ENCODE measurements at regions not wholly inside any gene's neighbourhood (a gene's known extent, or its start where the extent isn't known, plus 50 kb on each side); places are given as distances from the start of the nearest gene placed in this dataset.

- peaks cover 7% of the 10 kb centered on the region for H3K4me1 ChIP-seq (ENCODE audit: control insufficient read depth, insufficient read depth, low read length)
- WGBS (ENCODE audit: insufficient coverage), result no CpG with 5 or more reads among the region's 4 CpGs
- DNase-seq, result peak; percentile 46
- H3K27ac ChIP-seq (ENCODE audit: low read length), result no peak overlapping the region
- H3K9me3 ChIP-seq (replicated peaks; ENCODE audit: control insufficient read depth, low read depth, low read length), result no peaks in the 10 kb centered on the region
- no peak overlapping the region for H3K4me3 ChIP-seq (ENCODE audit: low read length)
- H3K36me3 ChIP-seq (ENCODE audit: control insufficient read depth, insufficient read depth, low read length), result no peaks in the 10 kb centered on the region
- no peaks in the 10 kb centered on the region for H3K27me3 ChIP-seq (ENCODE audit: control insufficient read depth, insufficient read depth, low read length)
Measured at GRCh38 chr2:217445723-217446122, 557.1 kb downstream of the TNS1 start.

- H3K4me1 ChIP-seq (ENCODE audit: control insufficient read depth, insufficient read depth, low read length), result peaks cover 7% of the 10 kb centered on the region
- H3K36me3 ChIP-seq (ENCODE audit: control insufficient read depth, insufficient read depth, low read length), result no peaks in the 10 kb centered on the region
- no peaks in the 10 kb centered on the region for H3K27me3 ChIP-seq (ENCODE audit: control insufficient read depth, insufficient read depth, low read length)
- no peak overlapping the region for H3K4me3 ChIP-seq (ENCODE audit: low read length)
- H3K9me3 ChIP-seq (replicated peaks; ENCODE audit: control insufficient read depth, low read depth, low read length), result no peaks in the 10 kb centered on the region
- H3K27ac ChIP-seq (ENCODE audit: low read length), result no peak overlapping the region
- no peak for DNase-seq
Measured at GRCh38 chr2:217444932-217445331, 557.9 kb downstream of the TNS1 start.

DNA sequence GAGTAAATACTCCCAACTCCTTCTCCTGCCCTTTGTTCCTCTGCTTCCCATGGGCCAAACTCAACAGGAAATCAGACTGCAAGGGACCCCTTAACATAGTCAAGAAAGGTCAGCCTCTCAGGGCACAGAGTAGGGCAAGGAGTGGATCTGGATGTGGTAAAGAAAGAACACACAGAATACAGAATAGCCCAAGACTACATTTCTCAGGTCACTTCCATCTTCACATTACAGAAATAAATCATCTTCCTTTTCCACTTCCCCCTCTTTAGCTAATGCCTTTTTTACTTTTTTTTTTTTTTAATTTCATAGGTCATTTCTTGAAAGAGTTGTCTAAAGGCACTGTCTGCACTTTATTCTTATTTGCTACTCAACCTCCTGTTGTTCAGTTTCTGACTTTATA is 558.3 kb downstream of the TNS1 start:
- no peaks in the 10 kb centered on the region for H3K9me3 ChIP-seq (replicated peaks; ENCODE audit: control insufficient read depth, low read depth, low read length)
- no peaks in the 10 kb centered on the region for H3K27me3 ChIP-seq (ENCODE audit: control insufficient read depth, insufficient read depth, low read length)
- H3K36me3 ChIP-seq (ENCODE audit: control insufficient read depth, insufficient read depth, low read length), result no peaks in the 10 kb centered on the region
- H3K4me3 ChIP-seq (ENCODE audit: low read length), result no peak overlapping the region
- no peak for DNase-seq
- H3K4me1 ChIP-seq (ENCODE audit: control insufficient read depth, insufficient read depth, low read length), result peaks cover 5% of the 10 kb centered on the region
- no peak overlapping the region for H3K27ac ChIP-seq (ENCODE audit: low read length)

GRCh38 chr2:217443601-217444000 is 559.2 kb downstream of the TNS1 start:
- Histone ChIP-seq H3K9me3 (replicated peaks; ENCODE audit: control insufficient read depth, low read depth, low read length) (no peaks in the 10 kb centered on the region), H3K27ac (ENCODE audit: low read length) (no peak overlapping the region), H3K4me1 (ENCODE audit: control insufficient read depth, insufficient read depth, low read length) (peaks cover 3% of the 10 kb centered on the region), H3K36me3 (ENCODE audit: control insufficient read depth, insufficient read depth, low read length) (no peaks in the 10 kb centered on the region), H3K4me3 (ENCODE audit: low read length) (no peak overlapping the region), H3K27me3 (ENCODE audit: control insufficient read depth, insufficient read depth, low read length) (no peaks in the 10 kb centered on the region)
- no peak for DNase-seq
- no CpG with 5 or more reads among the region's 1 CpG for WGBS (ENCODE audit: insufficient coverage)

DNA sequence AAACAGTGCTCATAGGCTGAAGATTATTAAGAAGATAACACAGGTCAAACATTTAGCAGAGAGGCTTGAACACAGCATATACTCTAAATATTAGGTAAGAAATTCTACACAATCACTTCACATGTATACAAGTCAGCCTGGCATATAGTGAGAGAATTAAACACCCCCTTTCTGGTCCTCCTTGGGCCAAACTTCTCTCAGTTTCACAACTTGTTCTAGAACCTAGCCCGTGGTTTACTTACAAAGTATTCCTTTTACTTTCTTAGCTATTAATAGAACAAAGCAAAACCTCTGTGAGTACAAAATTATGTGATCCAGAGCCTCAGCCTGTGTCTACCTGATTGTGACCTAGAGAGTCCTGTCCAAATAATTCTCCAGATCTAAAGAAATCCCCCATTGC is 562.8 kb downstream of the TNS1 start:
- H3K4me1 ChIP-seq (ENCODE audit: control insufficient read depth, insufficient read depth, low read length), result peaks cover 21% of the 10 kb centered on the region

GRCh38 chr2:217438821-217439220 is 564.0 kb downstream of the TNS1 start:
- Histone ChIP-seq H3K4me1 (ENCODE audit: control insufficient read depth, insufficient read depth, low read length) (peaks cover 32% of the 10 kb centered on the region), H3K9me3 (replicated peaks; ENCODE audit: control insufficient read depth, low read depth, low read length) (no peaks in the 10 kb centered on the region), H3K4me3 (ENCODE audit: low read length) (no peak overlapping the region), H3K27ac (ENCODE audit: low read length) (no peak overlapping the region), H3K27me3 (ENCODE audit: control insufficient read depth, insufficient read depth, low read length) (no peaks in the 10 kb centered on the region), H3K36me3 (ENCODE audit: control insufficient read depth, insufficient read depth, low read length) (no peaks in the 10 kb centered on the region)
- WGBS (ENCODE audit: insufficient coverage), result no CpG with 5 or more reads among the region's 1 CpG
- no peak for DNase-seq

More for the DNA sequence above, 562.8 kb downstream of the TNS1 start:
- H3K4me3 ChIP-seq (ENCODE audit: low read length), result no peak overlapping the region
- WGBS (ENCODE audit: insufficient coverage), result no CpG with 5 or more reads among the region's 1 CpG
- H3K36me3 ChIP-seq (ENCODE audit: control insufficient read depth, insufficient read depth, low read length), result no peaks in the 10 kb centered on the region
- H3K9me3 ChIP-seq (replicated peaks; ENCODE audit: control insufficient read depth, low read depth, low read length), result no peaks in the 10 kb centered on the region
- no peaks in the 10 kb centered on the region for H3K27me3 ChIP-seq (ENCODE audit: control insufficient read depth, insufficient read depth, low read length)
- H3K27ac ChIP-seq (ENCODE audit: low read length), result no peak overlapping the region
- DNase-seq, result no peak

DNA sequence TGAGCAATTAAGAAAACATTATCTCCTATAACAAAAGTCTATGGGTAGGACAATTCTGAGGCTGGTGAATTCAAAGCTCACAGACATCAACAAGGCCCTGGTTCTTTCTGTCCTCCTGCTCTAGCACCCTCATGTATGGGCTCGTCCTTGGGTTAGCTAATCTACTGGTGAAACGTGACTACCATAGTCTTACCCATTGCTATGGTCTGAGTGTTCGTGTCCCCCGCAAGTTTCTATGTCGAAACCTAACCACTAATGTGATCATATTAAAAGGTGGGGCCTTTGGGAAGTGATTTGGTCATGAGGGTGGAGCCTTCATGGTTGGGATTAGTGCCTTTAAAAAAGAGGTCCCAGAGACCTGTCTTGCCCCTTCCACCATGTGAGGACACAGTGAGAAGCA is 564.7 kb downstream of the TNS1 start:
- Histone ChIP-seq H3K4me1 (ENCODE audit: control insufficient read depth, insufficient read depth, low read length) (peaks cover 37% of the 10 kb centered on the region), H3K36me3 (ENCODE audit: control insufficient read depth, insufficient read depth, low read length) (no peaks in the 10 kb centered on the region), H3K4me3 (ENCODE audit: low read length) (no peak overlapping the region), H3K27ac (ENCODE audit: low read length) (no peak overlapping the region), H3K9me3 (replicated peaks; ENCODE audit: control insufficient read depth, low read depth, low read length) (no peaks in the 10 kb centered on the region), H3K27me3 (ENCODE audit: control insufficient read depth, insufficient read depth, low read length) (no peaks in the 10 kb centered on the region)
- no peak for DNase-seq
- WGBS (ENCODE audit: insufficient coverage), result no CpG with 5 or more reads among the region's 5 CpGs

- Histone ChIP-seq H3K36me3 (ENCODE audit: control insufficient read depth, insufficient read depth, low read length) (no peaks in the 10 kb centered on the region), H3K4me3 (ENCODE audit: low read length) (no peak overlapping the region), H3K27ac (ENCODE audit: low read length) (peak overlapping the region; percentile 0), H3K9me3 (replicated peaks; ENCODE audit: control insufficient read depth, low read depth, low read length) (no peaks in the 10 kb centered on the region), H3K4me1 (ENCODE audit: control insufficient read depth, insufficient read depth, low read length) (peaks cover 37% of the 10 kb centered on the region), H3K27me3 (ENCODE audit: control insufficient read depth, insufficient read depth, low read length) (no peaks in the 10 kb centered on the region)
- WGBS (ENCODE audit: insufficient coverage), result 63% methylated on average over 2 of the region's 6 CpGs
- peak; percentile 71 for DNase-seq
Measured at GRCh38 chr2:217437290-217437870, 565.4 kb downstream of the TNS1 start.

- WGBS (ENCODE audit: insufficient coverage), result 34% methylated on average over 4 of the region's 5 CpGs
- no peaks in the 10 kb centered on the region for H3K27me3 ChIP-seq (ENCODE audit: control insufficient read depth, insufficient read depth, low read length)
- H3K9me3 ChIP-seq (replicated peaks; ENCODE audit: control insufficient read depth, low read depth, low read length), result no peaks in the 10 kb centered on the region
- peaks cover 40% of the 10 kb centered on the region for H3K4me1 ChIP-seq (ENCODE audit: control insufficient read depth, insufficient read depth, low read length)
- no peaks in the 10 kb centered on the region for H3K36me3 ChIP-seq (ENCODE audit: control insufficient read depth, insufficient read depth, low read length)
- H3K4me3 ChIP-seq (ENCODE audit: low read length), result no peak overlapping the region
- peak; percentile 61 for DNase-seq
- H3K27ac ChIP-seq (ENCODE audit: low read length), result no peak overlapping the region
Measured at GRCh38 chr2:217436386-217436785, 566.4 kb downstream of the TNS1 start.

DNA sequence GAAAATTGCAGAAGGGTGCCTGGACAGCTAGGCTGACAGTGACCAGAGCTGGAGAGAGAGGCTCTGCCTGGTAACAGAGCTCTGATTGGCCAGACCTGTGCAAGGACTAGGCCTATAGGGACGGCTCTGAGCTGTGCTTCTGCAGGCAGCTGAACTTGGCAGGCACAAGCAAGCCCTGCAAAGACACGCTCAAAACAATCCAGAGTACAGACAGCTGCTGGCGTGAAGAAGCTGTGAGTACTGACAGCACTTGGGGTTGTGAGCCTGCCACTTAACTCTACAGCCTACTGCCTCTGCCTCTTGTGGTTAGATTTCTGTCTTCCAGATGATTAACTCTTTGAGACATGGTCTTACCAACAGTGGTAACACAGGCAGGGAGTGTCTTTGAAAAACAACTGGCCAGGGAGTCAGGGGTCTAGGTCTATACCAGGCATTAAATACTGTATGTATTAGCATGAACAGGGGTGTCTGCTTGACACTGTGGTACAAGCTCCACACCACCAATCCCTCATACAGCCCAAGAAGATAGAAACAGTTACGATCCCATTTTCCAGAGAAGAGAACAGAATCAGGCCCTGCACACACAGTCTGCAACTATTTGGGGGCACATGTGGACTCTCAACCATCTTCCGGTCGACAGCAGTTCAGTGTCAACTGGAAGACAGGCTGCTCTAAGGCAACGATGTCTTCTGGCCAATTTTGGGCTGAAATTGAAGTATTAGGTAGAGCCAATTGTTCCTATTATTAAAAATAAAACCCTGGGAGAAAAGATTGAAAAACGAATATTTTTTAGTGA is 568.4 kb downstream of the TNS1 start:
- Histone ChIP-seq H3K27ac (ENCODE audit: low read length) (peak overlapping the region; percentile 90), H3K9me3 (replicated peaks; ENCODE audit: control insufficient read depth, low read depth, low read length) (no peaks in the 10 kb centered on the region), H3K36me3 (ENCODE audit: control insufficient read depth, insufficient read depth, low read length) (no peaks in the 10 kb centered on the region), H3K4me3 (ENCODE audit: low read length) (no peak overlapping the region), H3K4me1 (ENCODE audit: control insufficient read depth, insufficient read depth, low read length) (peaks cover 40% of the 10 kb centered on the region), H3K27me3 (ENCODE audit: control insufficient read depth, insufficient read depth, low read length) (no peaks in the 10 kb centered on the region)
- peak; percentile 99 for DNase-seq
- 22% methylated on average over 5 of the region's 8 CpGs for WGBS (ENCODE audit: insufficient coverage)

All from muscle of leg (tissue), 3 donors.